COLO668 (cell line): ENCODE measurements at regions not wholly inside any gene's neighbourhood (a gene's known extent, or its start where the extent isn't known, plus 50 kb on each side); places are given as distances from the start of the nearest gene placed in this dataset.
"Not testable (repeated sequence)": the region's sequence is repeated elsewhere in the genome, so short reads cannot be mapped to it uniquely, and the experiment has no call there.

Source experiments
- DNase-seq: peaks from one replicate; lab custom pipeline; 2025; ENCODE audit not compliant: unreplicated experiment; lab: John Stamatoyannopoulos, UW

DNA sequence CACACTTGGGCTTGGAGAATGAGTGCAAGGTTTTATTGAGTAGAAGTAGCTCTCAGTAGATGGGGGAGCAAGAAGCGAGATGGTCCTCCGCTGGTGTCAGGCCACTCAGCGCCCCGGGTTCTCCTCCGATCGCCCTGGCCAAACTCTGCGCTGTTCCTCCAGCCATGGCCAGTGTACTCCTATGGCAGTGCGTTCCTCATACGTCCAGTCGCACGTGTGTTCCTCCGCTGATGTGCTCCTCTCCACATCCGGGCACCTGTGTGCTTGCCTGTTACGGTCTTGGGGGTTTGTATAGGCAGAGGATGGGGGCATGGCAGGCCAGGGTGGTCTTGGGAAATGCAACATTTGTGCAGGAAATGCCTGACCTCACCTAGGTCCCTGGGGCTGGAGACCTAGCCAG is 1899.4 kb downstream of the PCDH9 start:
- no peak for DNase-seq

DNA sequence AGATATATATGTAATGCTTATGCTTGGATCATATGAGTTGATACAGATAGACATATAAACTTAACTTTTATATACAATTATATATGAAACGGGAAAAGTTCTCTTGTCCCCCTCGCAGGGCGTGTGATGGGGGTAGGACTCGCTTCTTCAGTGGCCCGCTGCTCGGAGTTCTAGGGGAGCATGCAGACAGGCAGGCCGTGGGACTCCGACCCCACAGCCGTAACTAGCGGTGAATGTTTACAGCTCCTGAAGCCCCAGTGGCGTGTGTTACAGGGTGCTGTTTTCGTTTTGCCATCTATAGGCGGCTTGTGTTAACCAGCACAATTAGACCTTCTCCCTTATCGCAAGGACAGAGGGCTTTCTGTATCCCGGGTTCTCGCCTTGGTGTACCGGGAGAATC is 1899.8 kb downstream of the PCDH9 start:
- no peak for DNase-seq

DNA sequence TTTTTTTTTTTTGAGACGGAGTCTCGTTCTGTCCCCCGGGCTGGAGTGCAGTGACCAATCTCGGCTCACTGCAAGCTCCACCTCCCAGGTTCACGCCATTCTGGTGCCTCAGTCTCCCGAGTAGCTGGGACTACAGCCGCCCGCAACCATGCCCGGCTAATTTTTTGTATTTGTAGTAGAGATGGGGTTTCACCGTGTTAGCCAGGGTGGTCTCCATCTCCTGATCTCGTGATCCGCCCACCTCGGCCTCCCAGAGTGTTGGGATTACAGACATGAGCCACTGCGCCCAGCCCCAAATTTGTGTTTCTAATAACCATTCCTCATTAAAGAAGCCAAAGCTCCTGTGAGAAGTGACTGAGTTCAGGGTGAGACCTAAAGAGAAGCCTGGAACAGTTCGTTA is 1906.9 kb downstream of the PCDH9 start:
- not testable (repeated sequence) for DNase-seq

DNA sequence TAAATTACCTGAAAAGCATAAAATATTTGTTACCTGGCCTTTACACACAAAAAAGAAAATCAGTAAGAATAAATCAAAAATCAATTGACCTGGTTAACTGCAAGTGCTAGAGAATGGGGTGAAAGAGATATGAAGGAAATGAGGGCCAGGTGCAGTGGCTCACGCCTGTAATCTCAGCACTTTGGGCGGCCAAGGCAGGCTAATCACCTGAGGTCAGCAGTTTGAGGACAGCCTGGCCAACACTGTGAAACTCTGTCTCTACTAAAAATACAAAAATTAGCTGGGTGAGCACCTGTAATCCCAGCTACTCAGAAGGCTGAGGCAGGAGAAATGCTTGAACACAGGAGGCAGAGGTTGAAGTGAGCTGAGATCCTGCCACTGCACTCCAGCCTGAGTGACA is 1908.7 kb downstream of the PCDH9 start:
- DNase-seq = not testable (repeated sequence)

DNA sequence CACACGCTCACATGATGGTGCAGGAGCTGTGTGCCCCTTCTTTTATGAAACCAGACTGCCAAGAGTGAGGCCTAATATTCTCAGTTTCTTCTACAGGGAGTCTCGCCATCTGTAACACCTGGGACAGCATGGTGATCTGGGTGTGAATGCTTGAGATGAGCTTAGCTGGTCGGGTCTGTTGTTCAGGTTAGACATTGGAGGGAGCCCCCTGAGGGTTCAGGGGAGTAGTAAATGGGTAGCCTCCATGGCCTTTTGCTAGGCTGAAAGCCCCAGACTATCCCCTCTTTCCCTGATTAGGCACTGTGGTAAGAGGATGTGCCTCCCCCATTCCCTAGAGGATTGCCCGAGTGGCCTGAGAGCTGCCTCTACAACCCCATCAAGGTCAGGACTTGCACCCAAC is 1916.1 kb downstream of the PCDH9 start:
- no peak for DNase-seq

DNA sequence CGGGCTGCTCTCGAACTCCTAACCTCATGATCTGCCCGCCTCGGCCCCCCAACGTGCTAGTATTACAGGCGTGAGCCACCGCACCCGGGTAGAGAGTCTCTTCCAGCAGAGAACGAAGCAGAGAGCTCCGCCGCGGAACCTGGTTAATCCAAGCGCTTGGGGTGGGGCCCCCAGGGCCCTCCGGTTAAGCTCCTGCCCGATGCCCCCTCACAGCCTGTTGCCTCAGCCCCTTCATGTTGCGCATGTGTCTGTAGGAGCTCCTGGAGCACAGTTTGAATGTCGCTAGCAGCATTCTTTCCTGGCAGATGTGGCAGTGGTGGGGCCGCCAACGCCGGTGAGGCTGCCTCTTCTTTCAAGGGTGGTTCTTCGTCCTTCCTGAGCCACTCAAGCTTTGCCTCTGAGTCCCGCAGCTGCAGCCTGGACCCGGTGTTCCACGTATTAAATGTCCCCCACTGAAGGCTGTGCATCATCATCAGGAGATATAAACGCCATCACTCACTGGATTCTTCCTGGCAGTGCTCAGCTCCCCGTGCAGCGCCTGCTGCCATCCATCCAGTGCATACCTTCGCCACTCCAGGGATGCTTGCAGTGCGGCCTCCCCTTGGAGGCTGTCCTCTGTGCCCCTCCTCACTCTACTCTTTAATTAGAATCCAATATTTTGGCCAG is 1919.3 kb downstream of the PCDH9 start:
- DNase-seq = no peak

DNA sequence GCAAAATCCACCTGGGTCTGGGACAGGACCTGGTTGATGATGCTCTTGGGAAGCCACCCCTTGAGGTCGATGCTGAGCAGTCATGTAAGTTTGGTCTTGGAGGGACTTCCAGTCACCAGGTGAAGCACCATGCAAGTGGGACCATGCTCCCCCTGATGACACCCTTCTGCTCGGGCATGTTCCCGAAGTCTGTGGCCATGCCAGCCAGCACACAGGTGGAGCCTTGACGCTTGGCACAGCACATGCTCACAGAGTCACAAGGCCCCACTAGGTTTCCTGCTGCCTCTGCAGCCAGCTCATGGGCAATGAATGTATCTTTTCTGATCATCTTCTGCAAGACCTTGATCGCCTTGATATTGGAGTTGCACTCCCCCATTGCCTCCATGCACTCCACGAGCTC is 1920.2 kb downstream of the PCDH9 start:
- DNase-seq = no peak

DNA sequence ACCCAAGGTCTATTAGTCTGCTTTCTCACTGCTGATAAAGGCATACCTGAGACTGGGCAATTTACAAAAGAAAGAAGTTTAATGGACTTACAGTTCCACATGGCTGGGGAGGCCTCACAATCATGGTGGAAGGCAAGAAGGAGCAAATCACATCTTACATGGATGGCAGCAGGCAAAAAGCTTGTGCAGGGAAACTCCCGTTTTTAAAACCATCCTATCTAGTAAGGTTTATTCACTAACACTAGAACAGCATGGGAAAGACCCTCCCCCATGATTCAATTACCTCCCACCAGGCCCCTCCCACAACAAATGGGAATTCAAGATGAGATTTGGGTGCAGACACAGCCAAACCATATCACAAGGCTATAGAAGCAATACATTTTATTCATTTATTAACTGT is 1921.4 kb downstream of the PCDH9 start:
- not testable (repeated sequence) for DNase-seq

DNA sequence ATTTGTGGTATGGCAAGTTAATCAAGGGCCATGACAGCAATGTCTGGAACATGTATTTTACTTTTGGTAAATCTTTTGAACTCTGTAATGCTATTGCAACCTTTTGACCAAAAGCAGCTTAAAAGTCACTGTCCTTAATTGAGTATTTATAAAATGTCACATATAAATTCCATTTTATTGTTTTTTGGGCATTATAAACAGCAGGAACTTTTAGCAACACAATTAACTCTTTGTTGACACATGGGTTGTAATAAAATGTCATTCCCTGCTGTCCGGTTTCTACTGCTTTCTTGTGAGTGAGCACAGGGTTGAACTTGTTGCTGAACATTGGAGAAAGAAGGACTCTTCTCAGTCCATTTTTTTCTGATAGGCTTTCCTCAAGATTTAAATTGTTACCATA is 1923.1 kb downstream of the PCDH9 start:
- DNase-seq = no peak

DNA sequence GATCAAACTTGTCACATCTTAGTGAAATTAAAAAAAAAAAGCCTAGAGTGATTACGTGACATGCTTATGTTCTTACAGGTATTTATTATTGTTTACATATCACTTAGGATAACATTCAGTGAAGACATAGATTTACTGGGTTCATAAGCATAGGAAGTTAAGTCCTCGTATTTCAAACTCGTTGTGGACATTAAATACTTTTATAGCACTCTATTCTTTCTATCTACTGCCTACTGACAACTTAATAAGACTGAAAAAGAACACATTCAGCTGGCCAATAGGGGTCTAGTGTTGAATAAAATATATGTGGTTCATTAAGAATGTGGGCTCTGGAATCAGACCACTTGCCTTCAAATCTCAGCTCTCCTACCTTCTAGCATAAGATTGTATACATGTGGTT is 1927.4 kb downstream of the PCDH9 start:
- DNase-seq = no peak

DNA sequence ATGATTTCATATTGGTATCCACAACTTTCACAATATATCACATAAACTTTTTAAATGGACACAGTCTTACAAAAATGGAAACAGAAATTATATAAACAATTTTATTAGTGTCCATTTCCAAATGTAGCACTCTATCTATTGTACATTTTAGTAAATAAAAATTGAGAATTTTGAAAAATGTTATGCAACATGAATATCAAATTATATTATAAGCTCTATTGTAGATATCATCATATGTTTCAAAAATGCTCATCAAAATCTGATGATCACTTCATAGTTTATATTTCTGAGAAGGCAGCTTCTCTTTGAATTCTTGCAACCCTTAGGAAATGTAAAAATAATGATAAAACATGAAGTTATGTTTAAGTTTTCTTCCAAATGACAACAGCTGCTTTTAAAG is 1928.6 kb downstream of the PCDH9 start:
- DNase-seq = no peak

DNA sequence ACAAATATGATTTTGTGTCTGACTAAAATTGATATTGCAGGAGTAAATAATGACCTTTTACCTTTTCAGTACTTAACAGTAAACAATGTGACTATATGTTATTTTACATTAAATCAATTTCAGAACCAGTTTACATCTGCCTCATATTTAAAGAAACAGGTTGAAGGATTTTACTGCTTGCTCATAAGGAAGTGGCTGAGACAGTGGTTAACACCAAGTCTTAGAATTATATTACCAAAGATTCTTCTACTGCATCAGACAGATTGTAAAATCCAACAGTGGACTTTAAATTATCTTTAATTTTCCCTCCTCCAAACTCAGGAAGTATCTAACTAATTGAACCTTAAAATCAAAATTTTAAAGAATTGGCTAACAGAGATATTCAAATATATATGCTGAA is 1929.9 kb downstream of the PCDH9 start:
- DNase-seq = no peak

DNA sequence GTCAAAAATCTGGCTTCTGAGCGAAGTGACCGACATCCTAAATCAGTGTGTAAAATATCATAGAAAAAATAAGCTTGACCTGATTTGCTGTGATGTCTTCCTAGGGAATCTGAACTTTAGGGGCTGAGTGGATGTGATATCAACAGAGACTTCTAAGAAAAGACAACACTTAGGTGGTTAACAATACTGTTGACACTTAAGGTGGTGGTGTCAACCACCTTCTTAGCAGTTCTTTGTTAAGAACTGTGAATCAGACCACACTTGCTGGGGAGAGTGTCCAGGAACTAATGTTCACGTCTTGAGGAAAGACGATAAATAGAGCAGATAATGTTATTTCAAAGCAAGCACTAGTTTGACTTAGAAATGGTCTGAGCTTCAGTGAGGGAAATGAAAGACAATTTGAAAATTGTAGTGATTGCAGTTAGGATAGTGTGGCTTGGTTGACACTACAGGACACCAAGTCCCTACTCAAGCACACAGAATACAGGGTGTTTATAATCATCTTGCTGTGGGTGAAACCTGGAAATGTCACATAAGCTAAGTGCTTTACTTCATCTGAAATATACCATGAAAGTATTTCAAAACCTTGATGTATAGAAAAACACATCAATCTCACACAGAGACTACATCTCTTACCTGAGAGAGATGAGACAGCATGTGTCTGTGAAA is 1936.5 kb downstream of the PCDH9 start:
- no peak for DNase-seq

DNA sequence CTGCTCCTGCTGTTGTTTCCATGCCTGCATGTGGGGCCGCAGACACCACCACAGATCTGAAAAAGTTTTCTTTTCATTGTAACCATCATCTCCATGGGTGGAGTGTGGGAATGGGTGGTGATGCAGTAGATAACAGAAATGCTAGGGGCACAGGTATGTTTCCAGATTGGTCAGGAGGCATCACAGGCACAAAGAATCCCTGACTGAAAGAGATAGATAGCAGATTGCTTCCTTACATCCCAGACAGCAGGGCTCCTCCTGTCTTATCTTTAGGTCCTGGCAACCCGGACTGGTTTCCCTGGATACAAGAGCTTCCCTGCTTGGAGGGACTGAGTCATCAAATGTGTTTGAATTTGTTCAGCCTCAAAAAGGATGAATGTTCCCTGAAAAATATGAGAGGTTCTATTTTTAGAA is 1937.6 kb downstream of the PCDH9 start:
- DNase-seq = no peak

DNA sequence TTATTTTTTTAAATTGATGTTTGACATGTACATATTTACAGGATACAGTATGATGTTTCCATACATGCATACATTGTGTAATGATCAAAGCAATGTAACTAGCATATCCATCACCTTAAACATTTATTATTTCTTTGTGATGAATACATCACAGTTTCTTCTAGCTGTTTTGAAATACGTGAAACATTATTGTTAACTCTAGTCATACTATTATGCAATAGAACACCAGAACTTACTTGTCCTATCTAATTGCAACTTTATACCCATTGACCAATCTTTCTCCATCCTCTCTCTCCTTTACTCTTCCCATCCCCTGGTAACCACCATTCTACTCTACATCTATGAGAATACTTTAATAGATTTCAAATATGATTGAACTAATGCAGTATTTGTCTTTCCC is 1942.7 kb downstream of the PCDH9 start:
- no peak for DNase-seq

DNA sequence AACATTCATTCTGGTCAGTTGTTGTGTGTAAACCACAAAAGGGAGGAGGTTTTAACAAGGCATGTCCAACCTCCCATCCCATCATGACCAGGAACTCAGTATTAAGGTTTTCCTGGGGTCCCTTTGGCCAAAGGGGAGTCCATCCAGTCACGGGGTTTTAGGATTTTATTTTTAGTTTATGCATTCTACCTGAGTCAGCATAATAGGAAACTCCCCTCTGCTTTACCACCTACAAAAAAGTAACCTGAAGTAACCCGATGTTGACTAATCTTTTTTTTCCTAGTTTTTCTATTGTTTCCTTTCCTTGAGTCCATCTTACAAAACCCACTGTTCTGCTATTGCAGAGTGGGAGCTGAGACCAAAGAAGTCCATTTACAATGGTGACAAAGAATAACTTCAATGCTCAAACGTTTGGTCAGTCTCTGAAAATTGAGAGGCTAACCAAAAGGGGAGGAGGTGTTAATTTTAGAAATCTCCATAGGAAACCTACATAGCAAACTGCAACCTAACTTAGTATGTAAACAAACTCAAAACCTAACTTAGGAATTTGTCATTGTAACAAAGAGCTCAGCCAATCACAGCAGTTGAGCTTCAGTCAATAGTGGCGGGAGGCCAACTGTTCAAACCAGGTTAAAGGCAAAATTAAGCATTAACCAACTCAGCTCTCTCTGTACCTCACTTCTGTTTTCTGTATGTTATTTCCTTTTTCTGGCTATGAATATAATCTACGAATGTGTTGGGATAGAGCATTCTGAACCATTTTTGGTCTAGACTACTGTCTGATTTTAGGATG is 1954.1 kb downstream of the PCDH9 start:
- no peak for DNase-seq

DNA sequence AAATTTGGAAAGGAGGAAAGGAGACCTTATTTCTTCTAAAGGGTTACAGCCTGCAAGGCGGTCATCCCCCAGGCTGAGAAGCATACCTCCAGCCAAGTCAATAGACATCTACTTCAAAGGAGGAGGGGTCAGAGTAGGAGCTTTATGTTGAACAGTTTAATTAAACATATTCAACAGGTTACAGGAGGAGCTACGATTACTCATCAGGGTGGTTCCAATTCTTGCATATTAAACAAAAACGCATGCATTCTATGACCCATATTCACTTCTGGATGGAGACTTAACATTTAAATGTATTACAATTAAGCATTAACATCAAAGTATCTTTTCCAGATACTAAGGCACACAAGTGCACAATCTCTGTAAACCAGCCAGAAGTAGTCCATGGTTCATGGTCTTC is 1955.0 kb downstream of the PCDH9 start:
- DNase-seq = no peak

DNA sequence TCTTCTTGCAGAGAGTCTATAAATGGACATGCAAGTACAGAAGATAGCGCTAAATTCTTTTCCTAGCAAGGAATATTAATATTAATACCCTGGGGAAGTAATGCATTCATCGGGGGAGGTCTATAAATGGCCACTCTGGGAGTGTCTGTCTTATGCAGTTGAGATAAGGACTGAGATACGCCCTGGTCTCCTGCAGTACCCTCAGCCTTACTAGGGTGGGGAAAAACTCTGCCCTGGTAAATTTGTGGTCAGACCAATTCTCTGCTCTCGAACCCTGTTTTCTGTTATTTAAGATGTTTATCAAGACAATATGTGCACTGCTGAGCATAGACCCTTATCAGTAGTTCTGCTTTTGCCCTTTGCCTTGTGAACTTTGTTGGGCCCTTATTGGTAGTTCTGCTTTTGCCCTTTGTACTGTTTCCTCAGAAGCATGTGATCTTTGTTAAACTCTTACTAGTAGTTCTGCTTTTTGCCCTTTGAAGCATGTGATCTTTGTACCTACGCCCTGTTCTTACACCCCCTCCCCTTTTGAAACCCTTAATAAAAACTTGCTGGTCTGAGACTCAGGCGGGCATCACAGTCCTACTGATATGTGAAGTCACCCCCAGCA is 1956.2 kb downstream of the PCDH9 start:
- not testable (repeated sequence) for DNase-seq

DNA sequence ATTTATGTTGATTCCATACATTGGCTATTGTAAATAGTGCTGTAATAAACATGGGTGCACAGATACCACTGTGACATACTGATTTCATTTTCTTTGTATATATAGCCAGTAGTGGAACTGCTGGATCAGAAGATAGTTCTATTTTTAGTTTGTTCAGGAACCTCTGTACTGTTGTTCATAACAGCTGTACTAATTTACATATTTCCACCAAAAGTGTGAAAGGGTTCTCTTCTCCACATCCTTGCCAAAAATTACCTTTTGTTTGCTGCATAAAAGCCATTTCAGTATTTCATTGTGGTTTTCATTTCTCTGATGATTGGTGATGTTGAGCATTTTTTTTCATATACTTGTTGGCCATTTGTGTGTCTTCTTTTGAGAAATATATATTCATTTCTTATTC is 1962.1 kb downstream of the PCDH9 start:
- no peak for DNase-seq

DNA sequence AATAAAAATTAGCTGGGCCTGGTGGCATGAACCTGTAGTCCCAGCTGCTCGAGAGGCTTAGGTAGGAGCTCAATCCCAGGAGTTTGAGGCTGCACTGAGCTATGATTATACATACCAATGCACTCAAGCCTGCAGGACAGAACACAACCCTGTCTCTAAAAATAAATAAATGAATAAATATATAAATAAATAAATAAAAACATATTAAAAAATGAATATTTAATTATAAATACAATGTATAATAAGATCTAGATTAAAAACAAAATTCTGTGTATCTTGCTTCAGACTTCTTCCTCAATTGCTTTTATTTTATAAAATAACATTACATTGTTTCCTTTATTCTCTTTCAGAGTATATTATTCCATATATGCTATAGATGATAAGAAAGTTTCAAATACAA is 1964.1 kb downstream of the PCDH9 start:
- no peak for DNase-seq

DNA sequence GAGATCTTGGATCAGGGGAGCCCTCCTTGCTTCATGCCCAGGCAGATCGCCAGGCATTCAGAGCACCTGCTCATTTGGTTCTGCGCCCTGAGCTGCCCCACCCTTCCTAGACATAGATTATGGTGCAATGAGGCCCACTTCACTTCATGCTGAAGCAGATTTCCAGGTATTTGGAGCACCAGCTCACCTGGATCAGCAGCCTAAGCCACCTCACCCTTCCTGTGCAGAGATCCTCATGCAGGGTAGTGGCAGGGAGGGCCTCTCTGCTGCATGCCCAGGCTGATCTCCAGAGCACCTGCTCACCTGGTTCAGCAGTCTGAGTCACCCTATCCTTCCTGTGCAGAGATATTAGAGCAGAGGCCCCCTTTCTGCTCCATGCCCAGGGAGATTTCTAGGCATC is 1966.1 kb downstream of the PCDH9 start:
- peak; percentile 33 for DNase-seq
